PC-9 (cell line): ENCODE measurements at regions not wholly inside any gene's neighbourhood (a gene's known extent, or its start where the extent isn't known, plus 50 kb on each side); places are given as distances from the start of the nearest gene placed in this dataset.

Source experiments
- EZH2 ChIP-seq: fragments of 200-600 bp; sonication (generic); IDR thresholded peaks from 2 replicates; pipeline ENCODE4 v1.8.0; 2017; ENCODE audit warnings: antibody characterized with exemption, low read depth
- TF ChIP-seq, protein P1 (sequence below): fragments of 200-600 bp; sonication (generic); conservative IDR thresholded peaks from 2 replicates; pipeline ENCODE4 v1.6.1; 2017; ENCODE audit warnings: mixed run types, antibody characterized with exemption, mild to moderate bottlenecking, moderate library complexity

DNA sequence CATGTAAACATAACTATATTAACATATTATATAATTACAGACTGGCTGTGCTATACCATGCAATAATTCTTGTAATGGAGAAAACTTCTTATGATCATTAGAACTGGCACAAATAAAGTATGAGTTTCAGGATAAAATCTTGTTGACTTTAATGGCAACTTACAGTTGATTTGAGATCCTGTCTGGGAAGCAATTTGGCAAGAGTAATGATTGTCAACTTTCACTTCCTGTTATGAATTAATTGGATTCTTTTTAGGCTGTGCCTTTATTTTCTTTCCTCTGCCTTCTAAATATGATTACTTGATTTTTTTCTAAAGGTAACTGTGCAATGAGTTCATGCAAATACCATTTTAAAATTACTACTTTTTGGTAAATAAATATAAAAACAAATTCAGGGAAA is 158.1 kb upstream of the B3GAT2 start:
- TF ChIP-seq, protein P1, sequence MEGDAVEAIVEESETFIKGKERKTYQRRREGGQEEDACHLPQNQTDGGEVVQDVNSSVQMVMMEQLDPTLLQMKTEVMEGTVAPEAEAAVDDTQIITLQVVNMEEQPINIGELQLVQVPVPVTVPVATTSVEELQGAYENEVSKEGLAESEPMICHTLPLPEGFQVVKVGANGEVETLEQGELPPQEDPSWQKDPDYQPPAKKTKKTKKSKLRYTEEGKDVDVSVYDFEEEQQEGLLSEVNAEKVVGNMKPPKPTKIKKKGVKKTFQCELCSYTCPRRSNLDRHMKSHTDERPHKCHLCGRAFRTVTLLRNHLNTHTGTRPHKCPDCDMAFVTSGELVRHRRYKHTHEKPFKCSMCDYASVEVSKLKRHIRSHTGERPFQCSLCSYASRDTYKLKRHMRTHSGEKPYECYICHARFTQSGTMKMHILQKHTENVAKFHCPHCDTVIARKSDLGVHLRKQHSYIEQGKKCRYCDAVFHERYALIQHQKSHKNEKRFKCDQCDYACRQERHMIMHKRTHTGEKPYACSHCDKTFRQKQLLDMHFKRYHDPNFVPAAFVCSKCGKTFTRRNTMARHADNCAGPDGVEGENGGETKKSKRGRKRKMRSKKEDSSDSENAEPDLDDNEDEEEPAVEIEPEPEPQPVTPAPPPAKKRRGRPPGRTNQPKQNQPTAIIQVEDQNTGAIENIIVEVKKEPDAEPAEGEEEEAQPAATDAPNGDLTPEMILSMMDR = no peak
- no peak for TF ChIP-seq EZH2
